GM21529 (cell line): ENCODE measurements at regions not wholly inside any gene's neighbourhood (a gene's known extent, or its start where the extent isn't known, plus 50 kb on each side); places are given as distances from the start of the nearest gene placed in this dataset.
A peak's percentile ranks its signal among the peaks of the same experiment; 100 is the strongest.
"Not testable (repeated sequence)": the region's sequence is repeated elsewhere in the genome, so short reads cannot be mapped to it uniquely, and the experiment has no call there.

Source experiments
- ATAC-seq: cut with Tn5 transposase; IDR thresholded peaks from one replicate; pipeline ENCODE4 v1.9.1; 2021; ENCODE audit not compliant: unreplicated experiment

DNA sequence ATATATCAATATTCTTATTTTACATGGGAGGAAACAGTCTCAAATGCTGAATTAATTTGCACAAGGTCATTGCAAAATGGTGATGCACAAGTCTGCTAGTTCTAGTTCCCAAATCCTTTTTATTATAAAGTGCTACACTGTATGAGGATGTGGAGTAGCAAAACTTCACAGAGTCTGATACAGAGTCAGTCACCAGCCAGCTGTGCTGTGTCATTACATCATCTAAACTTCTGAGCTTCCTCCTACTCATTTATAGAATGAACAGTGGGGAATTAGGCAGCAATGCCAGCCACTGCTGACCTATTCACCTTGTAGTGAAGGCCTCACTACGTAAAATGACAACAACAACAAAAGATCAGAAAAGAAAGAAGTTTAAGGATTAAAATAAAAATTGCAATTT lies 357.8 kb downstream of the TMEM167A start:
- ATAC-seq, result peak; percentile 93

DNA sequence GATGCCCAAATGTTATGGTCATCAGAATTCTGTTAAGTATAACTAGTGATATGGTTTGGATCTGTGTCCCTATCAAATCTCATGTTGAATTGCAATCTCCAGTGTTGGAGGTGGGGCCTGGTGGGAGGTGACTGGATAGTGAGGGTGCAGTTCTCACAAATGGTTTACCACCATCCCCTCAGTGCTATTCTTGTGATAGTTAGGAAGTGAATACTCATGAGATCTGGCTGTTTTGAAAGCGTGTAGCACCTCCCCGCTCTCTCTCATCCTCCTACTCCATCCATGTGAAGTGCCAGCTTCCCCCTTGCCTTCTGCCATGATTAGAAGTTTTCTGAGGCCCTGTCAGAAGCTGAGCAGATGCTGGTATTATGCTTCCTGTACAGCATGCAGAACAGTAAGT lies 359.5 kb downstream of the TMEM167A start:
- ATAC-seq, result no peak

DNA sequence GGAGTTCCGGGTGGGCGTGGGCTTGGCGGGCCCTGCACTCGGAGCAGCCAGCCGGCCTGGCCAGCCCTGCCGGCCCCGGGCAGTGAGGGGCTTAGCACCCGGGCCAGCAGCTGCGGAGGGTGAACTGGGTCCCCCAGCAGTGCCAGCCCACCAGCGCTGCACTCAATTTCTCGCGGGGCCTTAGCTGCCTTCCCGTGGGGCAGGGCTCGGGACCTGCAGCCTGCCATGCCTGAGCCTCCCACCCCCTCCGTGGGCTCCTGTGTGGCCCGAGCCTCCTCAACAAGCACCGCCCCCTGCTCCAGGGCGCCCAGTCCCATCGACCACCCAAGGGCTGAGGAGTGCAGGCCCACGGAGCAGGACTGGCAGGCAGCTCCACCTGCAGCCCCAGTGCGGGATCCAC lies 362.5 kb downstream of the TMEM167A start:
- not testable (repeated sequence) for ATAC-seq

DNA sequence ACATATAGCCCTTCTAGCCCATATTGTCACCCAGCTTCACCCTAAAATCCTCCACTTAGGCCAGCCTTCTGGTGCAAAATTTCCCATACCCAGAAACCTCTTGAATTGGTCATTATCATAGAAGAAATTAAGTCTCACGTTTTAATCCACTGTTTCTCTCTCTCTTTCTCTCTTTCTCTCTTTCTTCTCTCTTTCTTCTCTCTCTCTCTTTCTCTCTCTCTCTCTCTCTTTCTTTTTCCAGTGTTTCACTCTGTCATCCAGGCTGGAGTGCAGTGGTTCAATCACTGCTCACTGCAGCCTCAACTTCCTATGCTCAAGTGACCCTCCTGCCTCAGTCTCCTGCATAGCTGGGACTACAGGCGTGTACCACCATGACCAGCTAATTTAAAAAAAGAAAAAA lies 363.4 kb downstream of the TMEM167A start:
- ATAC-seq, result no peak

DNA sequence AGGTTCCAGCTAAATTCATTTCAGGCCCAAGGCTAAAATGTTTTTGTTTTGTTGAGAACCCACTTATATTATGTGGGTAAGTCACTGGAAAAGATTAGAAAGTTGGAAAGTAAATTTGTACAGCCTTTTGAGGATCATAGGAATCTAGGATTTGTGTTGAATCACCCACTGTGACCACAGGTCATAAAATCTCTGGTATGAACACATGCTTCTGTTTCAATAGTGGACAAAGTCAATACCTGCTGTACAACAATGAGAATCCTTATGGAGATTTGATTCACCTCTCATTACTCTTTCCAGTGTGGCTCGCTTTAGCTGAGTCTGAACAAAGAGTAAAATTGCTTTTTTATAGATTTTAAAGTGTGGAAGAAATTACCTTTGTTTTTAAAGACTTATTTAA lies 369.5 kb downstream of the TMEM167A start:
- ATAC-seq, result no peak

DNA sequence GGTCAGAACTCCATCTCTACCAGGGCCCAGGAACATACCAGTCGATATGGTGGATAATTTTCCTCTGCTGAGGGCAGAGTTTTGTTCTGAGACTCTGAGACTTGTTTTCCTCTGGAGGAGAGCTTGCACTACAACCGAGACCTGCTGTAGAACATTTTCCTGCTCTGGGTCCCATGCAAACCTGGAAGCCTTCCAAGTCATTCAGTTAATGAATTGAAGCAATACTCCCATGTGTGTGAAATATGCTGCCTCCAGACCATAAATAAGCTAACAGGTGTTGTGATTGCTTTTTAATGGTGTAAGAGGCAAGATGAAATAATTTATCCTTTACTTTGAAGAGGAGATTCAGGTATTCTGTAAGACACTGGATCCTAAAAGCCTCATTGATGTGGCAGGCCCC lies 372.8 kb downstream of the TMEM167A start:
- ATAC-seq, result no peak

DNA sequence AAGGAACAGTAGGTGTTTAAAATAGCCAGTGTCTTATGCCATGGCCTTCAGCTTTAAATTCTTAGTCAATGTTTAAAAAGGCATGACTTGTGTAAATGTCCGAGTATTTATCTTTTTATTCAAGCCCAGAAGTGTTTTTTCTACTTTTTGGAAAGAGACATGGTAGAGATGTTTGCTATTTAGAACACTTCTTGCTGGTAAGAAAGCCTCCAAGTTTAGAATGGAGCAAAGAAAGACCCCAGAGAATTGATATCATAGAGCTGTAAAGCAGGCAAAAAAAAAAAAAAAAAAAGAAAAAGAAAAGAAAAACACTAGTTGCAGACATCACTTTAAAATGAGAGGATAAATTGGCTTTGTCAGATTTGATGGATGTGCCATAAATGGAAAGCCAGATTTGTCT lies 375.1 kb downstream of the TMEM167A start:
- no peak for ATAC-seq

DNA sequence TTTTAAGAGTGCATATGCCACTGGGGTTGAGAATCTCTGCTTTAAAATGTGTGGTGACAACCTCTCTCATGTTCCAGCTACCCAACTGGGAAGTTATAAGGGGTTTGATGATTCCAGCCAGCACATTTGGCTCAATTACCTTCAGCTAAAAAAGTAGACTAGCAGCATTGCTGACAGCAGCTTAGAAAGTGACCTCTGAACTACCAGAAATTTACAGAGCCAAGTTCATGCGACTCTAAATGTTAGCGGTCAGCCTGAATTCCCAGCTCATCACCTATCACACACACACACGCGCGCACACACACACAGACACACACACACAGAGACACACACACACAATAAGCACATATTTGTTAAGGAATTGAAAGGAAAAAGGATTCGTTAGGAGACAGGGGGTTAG lies 377.5 kb downstream of the TMEM167A start:
- no peak for ATAC-seq

DNA sequence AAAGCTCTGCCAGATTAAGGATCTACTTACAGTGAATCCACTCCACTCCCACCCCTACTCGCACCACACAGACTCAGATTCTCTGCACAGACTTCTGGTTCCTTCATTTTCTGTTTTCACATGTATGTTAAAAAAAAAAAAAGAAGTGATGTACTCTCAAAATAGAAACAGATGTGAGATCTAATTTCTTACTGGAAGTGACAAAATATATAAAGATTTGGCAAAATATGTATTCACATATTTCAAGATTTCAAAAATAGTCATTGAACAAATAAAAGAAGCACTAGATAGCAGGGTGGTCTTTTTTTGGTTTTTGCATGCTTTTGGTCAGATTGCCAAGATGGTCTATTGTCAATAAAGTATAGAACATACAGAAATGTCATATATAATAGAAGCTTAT lies 379.2 kb downstream of the TMEM167A start:
- ATAC-seq, result no peak

DNA sequence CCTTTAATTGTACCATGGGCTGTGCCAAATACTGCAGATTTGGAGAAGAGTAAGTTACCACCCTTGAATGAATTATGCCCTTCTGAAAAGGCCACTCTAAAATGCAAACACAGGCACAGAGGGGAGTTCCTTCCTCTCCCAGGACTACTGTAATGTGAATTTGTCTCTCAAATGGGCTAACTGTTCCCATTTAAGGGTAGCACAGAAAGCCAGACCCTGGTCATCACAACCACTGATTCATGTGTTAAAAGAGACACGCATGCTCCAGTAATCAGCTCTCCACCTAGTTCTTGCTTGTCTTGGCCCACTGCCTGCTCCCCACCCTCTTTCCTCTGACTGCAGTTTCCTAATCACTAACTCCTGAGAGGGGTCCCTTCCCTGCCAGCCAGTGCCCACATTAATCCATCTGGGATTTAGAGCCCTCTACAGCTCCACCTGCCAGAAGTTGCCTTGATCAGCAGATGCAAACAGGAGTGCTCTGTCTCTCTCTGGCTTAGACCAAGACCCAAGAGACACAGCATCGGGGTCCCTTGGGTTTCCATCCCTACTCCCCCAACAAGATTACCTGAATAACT lies 382.4 kb downstream of the TMEM167A start:
- no peak for ATAC-seq

DNA sequence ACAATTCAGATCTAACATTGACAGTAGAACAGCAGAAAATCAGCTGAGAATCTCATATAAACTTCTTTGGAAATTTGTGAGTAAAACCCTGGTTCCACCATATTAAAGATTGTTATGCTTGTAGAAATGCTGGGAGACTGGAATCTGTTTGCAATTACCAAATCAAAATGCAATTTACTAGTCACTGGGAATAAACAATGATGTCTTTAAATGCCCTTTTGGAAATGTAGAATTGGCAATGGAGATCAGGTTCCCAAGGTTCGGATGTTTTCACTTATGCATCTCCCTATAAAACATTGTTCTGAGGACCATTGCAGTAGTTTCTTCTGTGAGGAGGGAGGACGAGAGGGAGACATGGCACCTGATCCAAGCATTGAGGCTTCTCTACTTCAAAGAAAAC lies 384.4 kb downstream of the TMEM167A start:
- ATAC-seq, result no peak

DNA sequence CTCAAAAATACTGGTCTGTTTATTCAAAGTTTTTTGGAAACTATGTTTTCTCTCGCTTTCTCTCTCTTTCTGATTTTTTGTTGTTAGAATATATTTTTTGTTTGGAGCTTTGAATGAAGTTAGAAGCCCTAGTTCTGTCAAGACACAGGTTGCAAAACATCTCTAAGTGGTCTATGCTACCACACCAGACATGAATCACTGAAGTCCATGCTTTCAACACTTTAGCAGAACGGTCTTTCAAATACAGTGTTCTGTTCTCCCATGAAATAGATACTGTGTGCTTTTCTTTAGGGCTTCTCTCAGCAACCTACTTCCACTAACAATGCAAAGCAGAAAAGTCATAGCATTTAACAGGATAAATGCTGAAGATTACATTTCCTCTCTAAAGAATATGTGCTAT lies 392.5 kb downstream of the TMEM167A start:
- ATAC-seq, result no peak

DNA sequence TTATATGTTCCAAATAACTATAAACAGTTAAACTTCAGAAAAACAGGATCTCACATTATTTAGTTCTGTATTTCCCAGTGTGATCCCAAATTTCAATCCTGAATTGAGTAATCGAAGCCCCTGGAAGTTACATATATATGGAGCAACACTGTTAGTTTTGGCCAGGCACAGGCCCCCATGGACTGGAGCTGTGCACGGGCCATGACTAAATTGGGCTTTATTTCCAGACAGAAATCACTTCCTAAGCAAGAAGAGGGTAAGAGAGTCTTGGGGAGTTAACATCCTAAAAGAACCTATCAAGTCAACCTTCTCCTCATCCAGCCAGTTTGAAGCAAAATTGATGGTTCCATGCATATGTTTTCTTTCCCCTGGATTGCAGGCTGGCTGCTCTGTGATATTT lies 393.0 kb downstream of the TMEM167A start:
- no peak for ATAC-seq

DNA sequence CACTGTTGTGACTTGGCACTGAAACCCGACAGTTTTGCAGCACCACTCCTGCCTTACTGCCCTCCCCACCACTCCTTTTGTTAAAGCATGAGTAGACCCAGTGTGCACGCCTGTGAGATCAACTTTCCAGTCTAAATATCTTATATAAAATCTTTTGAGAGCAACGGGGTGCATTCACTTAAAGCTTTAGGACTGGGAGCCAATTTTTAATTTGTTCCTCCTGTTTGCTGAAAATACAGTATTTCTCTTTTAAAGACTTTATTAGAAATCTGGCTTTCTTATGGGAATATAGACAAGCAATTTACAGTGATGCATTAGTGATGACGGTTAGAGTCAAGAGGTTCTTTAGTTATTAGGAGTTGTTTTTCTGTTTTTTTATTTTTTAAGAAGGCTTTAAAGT lies 397.5 kb downstream of the TMEM167A start:
- no peak for ATAC-seq

DNA sequence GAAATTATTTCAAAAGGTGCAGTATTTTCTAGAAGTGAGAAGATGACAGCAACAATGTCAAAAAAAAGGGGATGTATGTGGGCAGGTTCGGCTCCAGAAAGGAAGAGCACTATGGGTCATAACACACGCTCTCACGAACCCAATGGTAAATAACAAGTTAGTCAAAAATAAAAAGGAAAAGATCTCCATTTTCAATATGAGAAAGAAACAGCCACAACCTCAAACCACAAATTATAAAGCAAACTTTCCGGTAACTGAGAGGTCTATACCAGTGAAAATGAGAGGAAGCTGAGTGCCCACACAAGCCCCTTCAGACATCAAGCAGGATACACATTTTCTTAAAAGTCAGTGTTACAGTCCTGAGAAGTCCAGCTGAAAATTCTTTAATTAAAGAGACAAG lies 398.5 kb upstream of the RPS23 start:
- peak; percentile 67 for ATAC-seq

DNA sequence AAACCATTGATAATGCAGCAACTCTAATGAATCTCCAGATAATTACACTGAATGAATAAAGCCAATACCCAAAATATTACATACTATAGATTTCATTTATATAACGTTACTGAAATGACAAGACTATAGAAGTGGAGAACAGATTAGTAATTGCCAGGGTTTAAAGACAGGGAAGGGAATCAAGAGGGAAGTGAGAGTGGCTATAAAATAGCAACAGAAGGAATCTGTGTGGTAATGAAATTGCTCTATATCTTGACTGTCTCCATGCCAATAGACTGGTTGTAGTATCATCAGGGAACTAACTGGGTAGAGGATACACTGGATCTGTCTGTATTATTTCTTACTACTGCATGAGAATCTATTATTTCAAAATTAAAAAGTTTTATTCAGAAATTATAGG lies 396.5 kb upstream of the RPS23 start:
- ATAC-seq, result no peak

DNA sequence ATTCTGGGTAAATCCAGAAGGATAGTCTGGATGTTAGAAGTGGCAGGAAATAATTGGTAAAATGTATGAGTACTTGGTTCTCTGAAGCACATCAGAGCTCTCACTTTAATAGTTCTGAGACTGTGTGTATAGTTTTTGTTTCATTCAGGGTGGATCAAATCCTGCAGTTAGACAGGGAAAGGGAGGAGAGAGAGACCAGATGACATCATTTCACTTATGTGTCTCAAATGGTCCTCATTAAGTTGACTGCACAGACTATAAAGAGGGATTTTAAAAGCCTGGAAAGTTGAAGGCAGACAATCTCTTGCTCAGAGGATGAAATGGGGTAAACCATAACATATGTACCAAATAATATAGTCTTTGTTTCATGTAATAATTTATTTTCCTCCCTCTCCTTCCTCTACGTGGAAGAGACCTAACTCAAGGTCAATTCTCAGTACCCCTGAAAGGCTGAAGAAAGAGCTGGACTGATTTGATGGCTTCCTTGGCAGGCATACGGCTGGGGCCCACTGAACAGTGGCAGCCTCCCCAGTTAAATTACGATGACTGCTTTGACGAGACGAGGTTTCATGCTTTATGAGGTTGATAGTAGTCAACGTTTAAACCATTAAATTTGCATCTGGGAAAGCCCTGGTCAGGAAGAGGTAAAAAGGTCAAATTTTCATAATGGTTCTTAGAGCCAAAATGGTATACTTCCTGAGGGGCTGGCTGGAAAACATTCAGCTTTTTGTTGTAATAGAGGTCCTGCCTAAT lies 395.1 kb upstream of the RPS23 start:
- no peak for ATAC-seq

DNA sequence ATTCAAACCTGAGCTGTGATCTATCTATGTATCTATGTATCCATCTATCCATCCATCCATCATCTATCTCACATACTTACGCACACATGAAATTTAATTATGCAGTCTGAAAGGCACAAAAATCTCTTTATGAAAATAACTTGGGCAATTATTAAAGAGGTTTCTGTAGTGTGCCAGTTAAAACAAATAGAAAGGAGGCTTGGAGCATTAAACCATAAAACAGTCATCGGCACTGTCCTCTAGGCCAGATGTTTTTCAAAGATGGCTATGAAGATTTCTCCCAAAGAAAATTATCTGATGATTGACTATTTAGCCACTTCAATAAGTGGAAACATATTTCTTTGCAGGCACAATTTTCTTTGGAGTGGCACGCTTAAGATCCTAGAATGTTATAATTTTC lies 392.5 kb upstream of the RPS23 start:
- no peak for ATAC-seq

DNA sequence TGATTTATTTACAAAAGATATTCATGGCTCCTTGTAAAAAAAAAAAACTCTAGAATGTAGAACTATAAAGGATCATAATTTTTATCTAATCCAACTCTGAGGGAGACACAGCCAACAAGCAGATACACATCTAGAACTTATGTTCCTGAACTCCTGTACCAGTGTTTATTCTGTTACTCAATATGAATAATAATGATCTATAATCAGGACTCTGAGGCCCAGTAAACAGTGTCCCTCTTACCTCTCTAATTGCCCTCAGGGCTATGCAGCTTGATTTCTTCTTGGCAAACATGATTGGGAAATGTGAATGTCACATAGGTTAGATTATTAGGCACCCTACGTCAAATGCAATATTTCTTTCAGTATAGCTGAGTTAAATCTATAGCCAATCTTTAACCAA lies 391.6 kb upstream of the RPS23 start:
- no peak for ATAC-seq

DNA sequence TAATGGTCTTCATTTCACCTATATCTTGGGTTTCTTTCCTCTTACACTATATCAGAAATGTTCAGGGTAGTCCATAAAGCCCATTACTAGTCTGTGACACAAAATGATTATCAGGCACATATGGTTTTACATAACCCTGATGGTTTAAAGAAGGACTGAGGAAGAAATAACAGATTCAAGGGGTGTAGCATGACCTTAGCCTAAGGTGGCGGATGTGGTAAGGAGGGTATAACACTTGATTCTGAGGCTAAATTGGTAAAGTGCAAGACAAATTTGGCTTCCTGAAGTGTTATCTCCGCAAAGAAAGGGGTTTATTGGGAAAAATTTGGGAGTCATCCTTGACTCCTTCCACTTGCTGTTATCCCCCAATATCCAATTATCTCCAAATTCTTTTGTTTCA lies 388.2 kb upstream of the RPS23 start:
- ATAC-seq, result no peak

DNA sequence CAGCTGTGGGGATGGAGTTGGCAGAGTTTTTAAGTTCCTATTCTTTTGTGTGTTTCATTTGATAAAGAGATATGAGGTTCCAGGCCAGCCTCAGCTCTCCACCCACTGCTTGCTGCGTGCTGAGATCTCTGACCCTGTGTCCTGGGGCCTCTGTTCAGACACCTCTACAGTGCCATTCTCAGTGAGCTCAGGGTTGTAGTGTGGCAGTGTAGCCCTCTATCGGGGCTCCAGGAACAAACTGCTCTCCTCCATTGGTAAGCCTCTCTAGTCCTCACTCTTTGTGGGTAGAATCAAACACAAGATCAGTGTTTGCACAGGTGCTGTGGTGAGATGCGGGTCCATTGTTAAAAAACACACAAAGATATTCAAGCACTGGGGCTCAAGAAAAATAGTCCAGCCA lies 386.6 kb upstream of the RPS23 start:
- ATAC-seq, result no peak

DNA sequence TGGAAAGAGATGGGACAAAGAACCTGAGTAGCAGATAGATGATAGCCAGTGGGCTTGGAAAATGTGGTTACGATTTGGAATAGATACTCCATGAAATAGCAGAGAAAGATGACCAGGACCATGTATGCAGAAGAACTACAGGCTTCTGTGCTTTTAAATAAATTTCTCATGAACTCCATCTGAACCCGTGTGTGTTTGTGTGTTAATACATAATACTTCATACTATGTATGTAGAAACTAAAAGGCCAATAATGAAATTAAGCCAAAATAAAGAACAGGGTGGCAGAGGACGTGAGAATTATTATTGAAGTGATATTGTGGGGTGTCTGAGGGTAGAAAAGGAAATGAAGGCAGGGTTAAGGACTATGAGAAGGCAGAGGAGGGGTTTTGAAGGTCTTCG lies 385.1 kb upstream of the RPS23 start:
- ATAC-seq, result no peak

DNA sequence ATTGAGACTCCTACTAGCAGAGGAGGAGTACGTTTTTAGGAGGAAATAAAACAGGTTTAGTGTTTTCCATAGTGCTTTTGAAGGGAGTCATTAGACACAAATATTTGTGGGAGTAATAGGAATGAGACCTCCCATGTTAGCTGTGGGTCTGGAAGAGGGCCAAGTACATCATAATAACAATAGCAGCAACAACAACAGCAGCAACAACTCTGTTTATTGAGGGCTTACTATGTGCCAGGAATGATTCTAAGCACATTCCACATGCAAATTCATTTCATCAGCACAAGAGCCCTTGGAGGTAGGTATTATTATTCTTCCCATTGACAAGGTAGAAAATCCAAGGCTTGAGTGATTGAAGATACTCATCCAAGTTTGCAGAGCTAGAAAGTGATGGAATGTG lies 384.2 kb upstream of the RPS23 start:
- ATAC-seq, result no peak
